AG09319 (cell line): ENCODE measurements at regions not wholly inside any gene's neighbourhood (a gene's known extent, or its start where the extent isn't known, plus 50 kb on each side); places are given as distances from the start of the nearest gene placed in this dataset.

Source experiments
- DNase-seq: peaks from one replicate; pipeline ENCODE4 v3.0.0-alpha.2; 2010; ENCODE audit warnings: low read depth; ENCODE audit errors: extremely low read depth
- CTCF ChIP-seq: IDR thresholded peaks from 2 replicates; pipeline ENCODE4 v1.5.1; 2011; ENCODE audit warnings: low read depth, mild to moderate bottlenecking, inconsistent platforms, low read length, moderate library complexity

GRCh38 chr10:91159254-91159783 is 61.1 kb upstream of the PCGF5 start:
- no peak for TF ChIP-seq CTCF
- no peak for DNase-seq

- no peak for DNase-seq
- no peak for TF ChIP-seq CTCF
Measured at GRCh38 chr10:91162050-91162494, 58.4 kb upstream of the PCGF5 start.

- no peak for TF ChIP-seq CTCF
Measured at GRCh38 chr10:91162495-91163268, 57.8 kb upstream of the PCGF5 start.

GRCh38 chr10:91163269-91163868 is 57.1 kb upstream of the PCGF5 start:
- DNase-seq = no peak
- TF ChIP-seq CTCF = no peak

More at GRCh38 chr10:91162495-91163268, 57.8 kb upstream of the PCGF5 start:
- no peak for DNase-seq

GRCh38 chr10:91163869-91164474 is 56.5 kb upstream of the PCGF5 start:
- TF ChIP-seq CTCF = no peak
- DNase-seq = peak; percentile 44

GRCh38 chr10:91164520-91165065 is 55.9 kb upstream of the PCGF5 start:
- no peak for TF ChIP-seq CTCF
- no peak for DNase-seq
